AG04450 (cell line): ENCODE measurements at regions not wholly inside any gene's neighbourhood (a gene's known extent, or its start where the extent isn't known, plus 50 kb on each side); places are given as distances from the start of the nearest gene placed in this dataset.

Experiments
- CTCF ChIA-PET: fragments of 300-600, 350-600 bp; formaldehyde crosslinking; extraction: SDS; loops from one replicate; lab custom pipeline; 2022; ENCODE audit warnings: antibody characterized with exemption, inconsistent platforms; lab: Charles Lee
- POLR2A ChIA-PET: fragments of 350-600 bp; formaldehyde crosslinking; extraction: SDS; loops from one replicate; lab custom pipeline; 2021; ENCODE audit warnings: antibody characterized with exemption, inconsistent platforms; lab: Yijun Ruan, JAX
- DNase-seq: peaks from one replicate; pipeline ENCODE4 v3.0.0-alpha.2; 2011; ENCODE audit warnings: low read depth, low spot score
- H3K27ac ChIP-seq: one replicate; pipeline ENCODE4 v1.5.1; 2012; ENCODE audit warnings: low read depth, low read length, control low read depth
- H3K27me3 ChIP-seq: one replicate; pipeline ENCODE4 v1.6.0; 2012; ENCODE audit warnings: low read length; ENCODE audit not compliant: control insufficient read depth, insufficient read depth
- H3K4me3 ChIP-seq: 2 replicates; pipeline ENCODE4 v1.5.1; 2011; ENCODE audit warnings: mild to moderate bottlenecking, low read depth, low read length, control low read depth
- H3K9me3 ChIP-seq: 2 replicates; pipeline ENCODE4 v1.5.1; 2012; ENCODE audit warnings: low read length; ENCODE audit not compliant: control insufficient read depth, insufficient read depth
- CTCF ChIP-seq: IDR thresholded peaks from 2 replicates; pipeline ENCODE4 v1.5.1; 2011; ENCODE audit warnings: low read depth, low read length, control low read depth, inconsistent platforms

- no peaks in the 10 kb centered on the region for H3K9me3 ChIP-seq
- POLR2A ChIA-PET = no interaction called here
- no peak for DNase-seq
- CTCF ChIA-PET = interaction anchor here (1.0 kb wide), 1 partner anchor 1028 kb away, joined by 3 read pairs; no protein-coding TSS in a partner anchor
- no peak for TF ChIP-seq CTCF
- H3K27ac ChIP-seq = no peak overlapping the region
- H3K27me3 ChIP-seq = no peaks in the 10 kb centered on the region
- H3K4me3 ChIP-seq = no peak overlapping the region
These were observed 609.6 kb downstream of the TAF11L14 start for GRCh38 chr5:18243846-18244245.

GRCh38 chr5:18244309-18244708, 610.0 kb downstream of the TAF11L14 start:
- DNase-seq = no peak
- H3K27me3 ChIP-seq = no peaks in the 10 kb centered on the region
- no peaks in the 10 kb centered on the region for H3K9me3 ChIP-seq
- CTCF ChIA-PET = interaction anchor here (1.0 kb wide), 1 partner anchor 1028 kb away, joined by 3 read pairs; no protein-coding TSS in a partner anchor
- H3K4me3 ChIP-seq = no peak overlapping the region
- POLR2A ChIA-PET = no interaction called here
- H3K27ac ChIP-seq = no peak overlapping the region
- no peak for TF ChIP-seq CTCF

GRCh38 chr5:18252559-18252958, 618.3 kb downstream of the TAF11L14 start:
- ChIA-PET POLR2A (no interaction called here), CTCF (no interaction called here)
- no peak for DNase-seq
- Histone ChIP-seq H3K9me3 (peaks cover 13% of the 10 kb centered on the region), H3K4me3 (no peak overlapping the region), H3K27me3 (no peaks in the 10 kb centered on the region), H3K27ac (no peak overlapping the region)
- TF ChIP-seq CTCF = no peak

GRCh38 chr5:18264126-18264882, 630.0 kb downstream of the TAF11L14 start:
- DNase-seq = no peak
- Histone ChIP-seq H3K27ac (no peak overlapping the region), H3K4me3 (no peak overlapping the region), H3K9me3 (no peaks in the 10 kb centered on the region; the same call in 1 of the 2 replicates), H3K27me3 (no peaks in the 10 kb centered on the region)
- CTCF ChIA-PET = no interaction called here
- POLR2A ChIA-PET = no interaction called here
- TF ChIP-seq CTCF = no peak

- Histone ChIP-seq H3K4me3 (no peak overlapping the region), H3K27ac (no peak overlapping the region), H3K27me3 (no peaks in the 10 kb centered on the region), H3K9me3 (no peaks in the 10 kb centered on the region; the same call in 1 of the 2 replicates)
- CTCF ChIA-PET = interaction anchor here (0.6 kb wide), 1 partner anchor 22 kb away, joined by 4 read pairs; no protein-coding TSS in a partner anchor
- no peak for TF ChIP-seq CTCF
- DNase-seq = no peak
- POLR2A ChIA-PET = no interaction called here
These were observed 636.5 kb downstream of the TAF11L14 start for GRCh38 chr5:18270635-18271338.
